ENCODE measurements at regions not wholly inside any gene's neighbourhood (a gene's known extent, or its start where the extent isn't known, plus 50 kb on each side); places are given as distances from the start of the nearest gene placed in this dataset.

DNA sequence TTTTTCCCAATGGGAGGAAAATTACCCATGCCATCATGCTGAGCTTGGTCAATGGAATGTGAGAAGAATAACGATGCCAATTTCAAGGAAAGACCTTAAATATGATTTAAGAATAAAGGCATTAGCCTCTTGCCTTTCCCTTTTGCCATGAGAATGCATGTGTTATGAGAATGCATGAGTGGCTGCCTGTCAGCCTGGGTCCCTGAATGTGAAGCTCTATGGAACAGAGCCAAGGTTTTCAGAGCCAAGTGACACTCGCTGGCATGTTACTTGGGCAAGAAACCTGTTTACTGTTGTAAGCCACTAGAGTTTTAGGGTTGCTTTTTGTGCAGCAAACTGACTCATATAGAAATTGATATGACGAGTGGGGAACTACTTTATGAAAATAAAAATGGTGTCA, 75.7 kb downstream of the JRKL start:
- DNase-seq (ENCODE audit: low read depth), result no peak
- TF ChIP-seq, protein P1, sequence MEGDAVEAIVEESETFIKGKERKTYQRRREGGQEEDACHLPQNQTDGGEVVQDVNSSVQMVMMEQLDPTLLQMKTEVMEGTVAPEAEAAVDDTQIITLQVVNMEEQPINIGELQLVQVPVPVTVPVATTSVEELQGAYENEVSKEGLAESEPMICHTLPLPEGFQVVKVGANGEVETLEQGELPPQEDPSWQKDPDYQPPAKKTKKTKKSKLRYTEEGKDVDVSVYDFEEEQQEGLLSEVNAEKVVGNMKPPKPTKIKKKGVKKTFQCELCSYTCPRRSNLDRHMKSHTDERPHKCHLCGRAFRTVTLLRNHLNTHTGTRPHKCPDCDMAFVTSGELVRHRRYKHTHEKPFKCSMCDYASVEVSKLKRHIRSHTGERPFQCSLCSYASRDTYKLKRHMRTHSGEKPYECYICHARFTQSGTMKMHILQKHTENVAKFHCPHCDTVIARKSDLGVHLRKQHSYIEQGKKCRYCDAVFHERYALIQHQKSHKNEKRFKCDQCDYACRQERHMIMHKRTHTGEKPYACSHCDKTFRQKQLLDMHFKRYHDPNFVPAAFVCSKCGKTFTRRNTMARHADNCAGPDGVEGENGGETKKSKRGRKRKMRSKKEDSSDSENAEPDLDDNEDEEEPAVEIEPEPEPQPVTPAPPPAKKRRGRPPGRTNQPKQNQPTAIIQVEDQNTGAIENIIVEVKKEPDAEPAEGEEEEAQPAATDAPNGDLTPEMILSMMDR (IDR thresholded peaks at IDR 0.05; ENCODE audit: insufficient read depth, low read depth, low read length), result no peak

DNA sequence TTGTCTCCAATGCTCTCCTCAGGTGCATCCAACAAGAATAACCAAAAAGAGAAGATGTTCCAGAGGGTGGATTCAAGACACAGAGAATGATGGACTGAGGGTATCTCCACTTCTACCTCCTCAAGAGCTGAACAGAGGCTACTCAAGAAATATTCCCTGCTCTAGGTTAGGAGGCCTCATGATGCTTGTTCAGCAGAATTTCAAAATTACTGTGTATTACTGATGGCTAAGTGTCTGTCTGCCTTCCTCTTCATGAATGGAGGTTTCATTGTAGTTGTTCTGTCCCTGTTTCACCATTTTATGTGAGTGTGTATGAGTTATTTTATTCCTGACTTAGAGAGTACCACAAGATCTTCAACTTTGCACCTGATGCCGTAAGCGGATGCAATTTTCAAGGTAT, 76.8 kb downstream of the JRKL start:
- DNase-seq (ENCODE audit: low read depth), result no peak
- TF ChIP-seq, protein P1 (IDR thresholded peaks at IDR 0.05; ENCODE audit: insufficient read depth, low read depth, low read length), result no peak
- H3K4me3 ChIP-seq (ENCODE audit: low read depth, low read length), result no peak overlapping the region

More for the DNA sequence above, 75.7 kb downstream of the JRKL start:
- no peak overlapping the region for H3K4me3 ChIP-seq (ENCODE audit: low read depth, low read length)

DNA sequence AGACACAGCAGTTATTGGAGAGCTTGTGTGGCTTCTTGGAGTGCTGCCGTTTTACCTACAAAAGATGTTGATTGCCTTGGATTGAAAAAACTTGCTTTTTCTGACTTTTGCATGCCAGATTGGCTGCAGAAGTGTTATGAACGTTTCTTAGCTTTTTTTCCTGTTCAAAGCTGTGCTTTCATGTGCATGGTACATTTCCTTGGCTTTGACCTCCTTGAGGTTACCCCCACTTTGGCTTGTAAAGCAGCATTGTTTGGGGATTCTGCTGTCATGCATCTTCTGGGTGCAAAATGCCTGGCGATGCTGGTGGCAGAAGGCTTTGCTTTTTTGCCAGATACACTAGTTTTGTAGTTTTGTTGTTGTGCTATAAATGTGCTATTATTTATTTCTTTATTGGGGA, 80.0 kb downstream of the JRKL start:
- no peak overlapping the region for H3K4me3 ChIP-seq (ENCODE audit: low read depth, low read length)
- no peak for DNase-seq (ENCODE audit: low read depth)
- TF ChIP-seq, protein P1 (IDR thresholded peaks at IDR 0.05; ENCODE audit: insufficient read depth, low read depth, low read length), result no peak

DNA sequence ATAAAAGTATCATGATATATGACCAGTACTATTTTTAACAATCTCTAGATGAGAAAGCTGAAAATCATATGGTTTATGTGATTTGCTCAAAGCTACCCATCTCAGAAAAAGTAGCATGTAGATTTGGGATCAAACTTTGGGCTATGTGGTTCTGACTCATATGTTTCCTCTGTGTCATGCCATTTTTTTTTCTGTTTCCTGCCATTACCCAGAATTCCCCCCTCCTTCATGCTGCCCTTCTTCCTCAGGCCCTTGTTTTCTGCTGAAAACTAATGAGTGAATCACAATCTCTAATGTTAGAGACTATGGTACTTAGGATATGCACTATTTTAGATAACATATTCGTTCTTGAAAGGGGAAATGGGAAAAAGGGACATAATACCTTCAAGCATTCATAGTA, 80.7 kb downstream of the JRKL start:
- TF ChIP-seq, protein P1 (IDR thresholded peaks at IDR 0.05; ENCODE audit: insufficient read depth, low read depth, low read length), result no peak
- no peak overlapping the region for H3K4me3 ChIP-seq (ENCODE audit: low read depth, low read length)
- no peak for DNase-seq (ENCODE audit: low read depth)

DNA sequence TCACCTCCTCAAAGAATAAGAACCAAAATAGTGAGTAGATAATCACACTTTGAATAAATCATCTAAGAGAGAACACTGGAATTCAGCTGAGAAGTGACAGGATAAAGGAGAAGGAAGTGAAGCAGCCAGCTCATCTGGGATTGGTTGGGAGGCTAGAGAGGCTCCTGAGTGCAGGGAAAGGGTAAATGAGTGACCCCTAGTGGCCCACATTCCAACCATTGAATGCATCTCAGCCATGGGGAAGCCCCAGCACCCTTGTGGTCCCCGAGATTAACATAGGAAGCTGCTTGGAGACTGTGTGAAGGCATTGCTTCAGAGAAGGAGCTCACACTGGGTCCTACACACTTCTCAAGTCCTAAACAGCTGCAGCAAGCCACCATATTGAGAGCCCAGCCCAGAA, 82.3 kb downstream of the JRKL start:
- no peak for DNase-seq (ENCODE audit: low read depth)
- no peak overlapping the region for H3K4me3 ChIP-seq (ENCODE audit: low read depth, low read length)
- TF ChIP-seq, protein P1 (IDR thresholded peaks at IDR 0.05; ENCODE audit: insufficient read depth, low read depth, low read length), result peak; percentile 10

DNA sequence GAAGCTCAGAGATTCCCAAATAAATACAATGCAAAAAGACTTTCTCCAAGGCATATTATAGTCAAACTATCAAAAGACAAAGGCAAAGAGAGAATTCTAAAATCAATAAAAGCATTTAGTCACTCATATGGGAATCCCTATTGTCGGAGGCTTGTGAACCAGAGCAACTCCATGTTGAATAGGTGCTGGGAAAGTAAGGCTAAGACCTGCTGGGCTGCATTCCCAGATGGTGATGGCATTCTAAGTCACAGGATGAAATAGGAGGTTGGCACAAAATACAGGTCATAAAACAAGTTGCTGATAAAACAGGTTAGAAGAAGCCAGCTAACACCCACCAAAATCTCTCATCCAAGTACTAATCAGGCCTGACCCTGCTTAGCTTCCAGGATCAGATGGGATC, 84.5 kb downstream of the JRKL start:
- DNase-seq (ENCODE audit: low read depth), result no peak
- TF ChIP-seq, protein P1 (IDR thresholded peaks at IDR 0.05; ENCODE audit: insufficient read depth, low read depth, low read length), result no peak
- no peak overlapping the region for H3K4me3 ChIP-seq (ENCODE audit: low read depth, low read length)

DNA sequence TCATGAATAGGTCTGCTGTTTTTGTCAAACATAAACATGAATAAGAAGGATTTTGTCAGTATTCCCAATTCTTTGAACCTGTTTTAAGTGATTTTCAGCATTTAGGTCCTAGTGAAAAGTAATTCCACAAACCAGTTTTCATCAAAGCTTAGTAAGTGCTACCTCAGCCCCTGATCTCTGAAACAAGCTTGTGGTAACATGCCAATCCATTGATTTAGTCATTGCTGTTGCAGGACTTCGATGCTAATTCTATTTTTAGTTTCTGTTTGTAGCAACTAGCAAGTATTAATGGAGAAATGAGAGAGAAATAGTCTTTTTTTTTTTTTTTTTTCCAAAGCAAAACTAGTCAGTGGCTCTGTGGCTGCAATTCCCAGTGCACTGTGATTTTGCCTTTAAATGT, 91.4 kb downstream of the JRKL start:
- no peak for DNase-seq (ENCODE audit: low read depth)
- no peak overlapping the region for H3K4me3 ChIP-seq (ENCODE audit: low read depth, low read length)
- TF ChIP-seq, protein P1 (IDR thresholded peaks at IDR 0.05; ENCODE audit: insufficient read depth, low read depth, low read length), result no peak

Measured in fibroblast of villous mesenchyme (primary cell).